GM12874 (cell line): ENCODE measurements at regions not wholly inside any gene's neighbourhood (a gene's known extent, or its start where the extent isn't known, plus 50 kb on each side); places are given as distances from the start of the nearest gene placed in this dataset.

Source experiments
- TF ChIP-seq, protein P1 (sequence below): IDR thresholded peaks from 2 replicates; pipeline ENCODE4 v1.5.1; 2011; ENCODE audit warnings: low read depth, mild to moderate bottlenecking, control low read depth, low read length, moderate library complexity; ENCODE audit not compliant: insufficient read depth

DNA sequence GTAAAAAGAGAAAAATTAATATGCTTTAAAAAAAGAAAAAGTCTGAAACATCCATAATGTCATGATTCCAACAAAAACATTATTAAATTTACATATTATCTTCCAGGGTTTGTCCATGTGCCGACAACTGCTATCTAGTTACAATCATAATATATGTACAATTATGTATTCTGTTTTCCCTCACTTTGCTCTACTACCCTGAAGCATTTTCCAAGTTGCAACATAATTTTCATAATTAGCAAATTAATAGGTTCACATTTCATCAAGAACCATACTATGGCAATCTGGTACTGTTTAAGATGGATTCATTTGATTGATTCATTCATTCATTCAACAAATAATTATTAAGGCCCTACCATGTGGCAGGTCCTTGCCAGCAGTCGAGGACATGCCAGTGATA is 128.9 kb upstream of the LEF1 start:
- TF ChIP-seq, protein P1, sequence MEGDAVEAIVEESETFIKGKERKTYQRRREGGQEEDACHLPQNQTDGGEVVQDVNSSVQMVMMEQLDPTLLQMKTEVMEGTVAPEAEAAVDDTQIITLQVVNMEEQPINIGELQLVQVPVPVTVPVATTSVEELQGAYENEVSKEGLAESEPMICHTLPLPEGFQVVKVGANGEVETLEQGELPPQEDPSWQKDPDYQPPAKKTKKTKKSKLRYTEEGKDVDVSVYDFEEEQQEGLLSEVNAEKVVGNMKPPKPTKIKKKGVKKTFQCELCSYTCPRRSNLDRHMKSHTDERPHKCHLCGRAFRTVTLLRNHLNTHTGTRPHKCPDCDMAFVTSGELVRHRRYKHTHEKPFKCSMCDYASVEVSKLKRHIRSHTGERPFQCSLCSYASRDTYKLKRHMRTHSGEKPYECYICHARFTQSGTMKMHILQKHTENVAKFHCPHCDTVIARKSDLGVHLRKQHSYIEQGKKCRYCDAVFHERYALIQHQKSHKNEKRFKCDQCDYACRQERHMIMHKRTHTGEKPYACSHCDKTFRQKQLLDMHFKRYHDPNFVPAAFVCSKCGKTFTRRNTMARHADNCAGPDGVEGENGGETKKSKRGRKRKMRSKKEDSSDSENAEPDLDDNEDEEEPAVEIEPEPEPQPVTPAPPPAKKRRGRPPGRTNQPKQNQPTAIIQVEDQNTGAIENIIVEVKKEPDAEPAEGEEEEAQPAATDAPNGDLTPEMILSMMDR: no peak

DNA sequence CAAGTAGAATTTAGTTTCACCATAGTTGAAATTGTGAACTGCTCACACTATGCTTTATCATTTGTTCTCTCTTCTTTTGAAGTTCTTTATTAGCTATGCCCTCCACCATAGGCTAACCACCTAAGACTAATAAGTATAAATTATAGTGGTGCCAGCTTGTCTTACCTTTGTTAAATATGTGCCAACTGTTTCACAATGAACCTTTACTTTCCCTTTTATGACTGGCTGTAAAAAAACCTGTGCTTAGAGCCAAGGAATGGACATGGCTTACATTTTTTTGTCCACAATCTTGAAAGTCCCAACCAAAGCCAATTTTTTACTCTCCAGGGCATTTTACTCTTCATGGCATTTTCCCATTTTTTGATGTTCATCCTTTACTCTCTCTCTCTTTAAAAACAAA is 123.5 kb upstream of the LEF1 start:
- TF ChIP-seq, protein P1: no peak

DNA sequence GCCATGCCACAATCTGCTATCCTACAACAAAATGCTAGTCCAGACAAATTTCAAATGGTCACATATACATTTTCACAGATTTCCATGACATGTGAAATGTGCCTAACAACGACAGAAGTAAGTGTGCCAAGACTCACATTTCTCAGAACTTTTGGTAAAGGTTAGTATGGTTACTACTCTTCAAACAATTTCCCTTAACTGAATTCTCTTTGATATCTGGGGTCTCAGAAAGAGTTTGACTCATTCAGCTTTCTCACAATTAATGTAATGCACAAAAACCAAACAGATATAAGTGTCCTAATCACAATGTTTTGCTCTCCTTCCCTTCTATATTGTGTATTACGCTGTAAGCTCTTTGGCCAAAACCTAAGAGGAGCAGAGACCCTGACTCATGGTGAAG is 122.4 kb upstream of the LEF1 start:
- TF ChIP-seq, protein P1: no peak

DNA sequence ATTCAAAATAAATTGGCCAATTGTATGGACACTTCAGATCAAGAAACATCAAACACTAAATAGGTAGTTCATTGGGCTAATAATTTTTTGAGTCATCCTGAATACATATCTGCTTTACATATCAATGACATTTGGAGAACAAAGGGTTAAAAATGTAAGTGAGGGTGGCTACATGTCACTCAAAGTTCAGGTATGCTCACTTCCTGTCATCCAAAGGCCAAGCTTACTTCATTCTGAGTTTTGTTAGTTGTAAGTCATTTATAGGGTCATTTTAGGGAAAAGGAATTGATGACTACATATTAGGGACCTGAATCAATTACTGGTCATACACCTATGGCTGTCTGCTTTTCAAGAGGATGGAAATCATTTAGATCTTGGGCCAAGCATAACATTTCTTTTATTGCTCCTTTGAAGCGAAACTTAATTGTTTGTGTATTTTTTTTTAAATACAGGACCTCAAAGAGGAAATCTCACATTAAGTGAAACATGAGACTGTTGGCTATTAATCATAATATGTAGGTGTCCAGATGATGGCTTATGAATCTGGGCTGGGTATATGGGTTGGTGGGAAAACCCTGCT is 119.2 kb upstream of the LEF1 start:
- TF ChIP-seq, protein P1: no peak

DNA sequence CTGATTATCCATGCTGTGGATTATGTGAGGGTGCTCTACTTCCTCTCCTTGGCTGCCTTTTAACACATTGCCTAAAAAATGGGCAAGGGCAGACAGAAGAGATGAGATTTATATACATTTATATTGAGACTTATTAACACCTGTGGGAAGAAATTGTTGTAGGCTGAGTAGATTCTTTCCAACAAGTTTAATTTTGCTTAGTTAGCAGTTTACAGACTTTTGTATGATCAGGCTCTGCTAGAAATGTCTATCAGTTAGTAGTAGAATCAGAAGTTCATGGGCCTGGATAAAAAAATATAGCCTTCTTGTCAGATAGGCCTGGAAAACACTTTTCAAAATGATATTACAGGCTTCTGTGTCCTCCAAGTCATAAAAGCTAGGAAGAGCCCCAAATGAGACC is 111.3 kb upstream of the LEF1 start:
- TF ChIP-seq, protein P1: no peak

DNA sequence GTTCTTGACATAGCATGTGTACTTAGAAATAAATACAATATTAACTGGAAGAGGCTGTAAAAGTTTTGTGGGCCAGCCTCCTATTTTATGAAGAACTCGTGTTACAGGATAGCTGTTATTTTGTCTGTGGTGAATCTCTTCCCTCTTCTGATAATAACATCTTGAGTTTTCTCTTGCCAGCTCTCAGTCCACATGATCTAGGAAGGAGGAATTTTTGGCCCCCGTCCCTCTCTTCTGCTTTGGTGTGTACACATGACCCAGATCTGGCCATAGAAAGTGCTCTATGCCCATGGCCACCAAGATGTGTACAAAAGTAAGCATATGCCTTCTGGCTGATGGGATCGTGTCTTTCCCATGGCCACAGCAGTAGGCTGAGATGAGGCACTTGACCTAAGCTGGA is 108.0 kb upstream of the LEF1 start:
- TF ChIP-seq, protein P1: no peak

DNA sequence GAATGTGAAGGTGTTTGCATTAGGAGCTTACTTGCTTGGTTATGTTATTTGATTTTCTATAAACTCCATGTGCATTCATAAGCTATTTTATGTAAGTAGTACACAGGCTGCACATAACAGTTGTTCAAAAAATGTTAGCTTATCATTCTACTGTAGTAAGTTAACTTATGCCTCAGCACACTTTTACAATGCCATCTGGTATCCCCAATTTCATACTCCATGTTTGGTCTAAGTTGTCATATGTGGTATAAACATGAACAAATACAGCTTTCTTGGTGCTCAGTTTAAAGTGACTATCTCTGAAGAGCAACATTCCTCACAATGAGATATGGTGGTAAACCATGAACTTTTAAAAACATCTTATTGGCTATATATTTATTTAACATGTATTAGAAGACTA is 104.3 kb upstream of the LEF1 start:
- TF ChIP-seq, protein P1: no peak

DNA sequence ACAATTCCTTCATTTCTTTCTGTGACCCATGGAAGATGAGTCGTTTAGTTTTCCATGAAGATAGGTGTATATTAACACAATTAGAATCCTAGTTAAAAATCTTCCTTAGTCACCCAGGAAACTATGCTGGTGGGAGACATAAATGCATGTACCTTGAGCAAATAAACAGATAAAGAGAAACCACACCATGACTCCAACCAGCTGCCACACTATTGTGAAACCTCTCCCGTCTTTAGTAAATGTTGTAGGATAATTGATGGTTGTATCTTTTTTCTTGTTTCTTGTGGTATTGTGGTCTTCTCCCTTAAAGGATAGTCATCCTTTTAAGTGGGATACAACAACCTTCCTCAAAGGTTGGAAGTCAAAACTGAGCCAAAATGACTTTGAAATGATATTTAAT is 103.8 kb upstream of the LEF1 start:
- TF ChIP-seq, protein P1: no peak
